PFSK-1 (cell line): ENCODE measurements at regions not wholly inside any gene's neighbourhood (a gene's known extent, or its start where the extent isn't known, plus 50 kb on each side); places are given as distances from the start of the nearest gene placed in this dataset.

Source experiments
- POLR2AphosphoS5 ChIP-seq: IDR thresholded peaks from 2 replicates; pipeline ENCODE4 v1.6.1; 2012; ENCODE audit warnings: low read depth, mild to moderate bottlenecking, control low read depth, low read length, moderate library complexity
- TAF1 ChIP-seq: IDR thresholded peaks from 2 replicates; pipeline ENCODE4 v1.6.1; 2012; ENCODE audit warnings: low read length, control low read depth, borderline replicate concordance; ENCODE audit not compliant: insufficient read depth
- TF ChIP-seq, protein P1 (sequence below), 2 experiments: IDR thresholded peaks; 2 replicates each; pipeline versions ENCODE4 v1.6.1 to v1.8.0; 2011 to 2012; ENCODE audit warnings: low read depth in 2 of 2, low read length in 2 of 2, control low read depth in 1 of 2, inconsistent platforms in 1 of 2, mild to moderate bottlenecking in 1 of 2, moderate library complexity in 1 of 2; ENCODE audit not compliant: insufficient read depth in 1 of 2

DNA sequence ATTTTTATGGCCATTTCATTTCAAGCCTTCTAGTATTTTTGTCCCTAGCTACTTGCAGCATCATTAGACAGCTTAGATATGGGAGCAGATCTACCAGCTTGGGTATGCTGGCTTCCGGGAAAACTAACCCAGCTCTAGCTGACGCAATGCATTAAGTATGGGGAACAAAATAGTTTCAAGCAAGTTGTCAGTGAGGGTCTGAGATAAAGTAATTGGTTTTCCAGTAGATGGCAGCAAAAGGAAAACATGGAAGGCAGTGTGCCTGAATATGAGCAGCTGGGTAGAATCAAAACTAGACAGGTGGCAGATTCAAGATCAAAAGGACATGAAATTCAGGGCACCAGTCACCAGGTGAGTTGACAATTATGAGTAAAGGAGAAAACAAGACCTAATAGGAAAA, 340.9 kb upstream of the CTSO start:
- TF ChIP-seq TAF1, result no peak
- TF ChIP-seq POLR2AphosphoS5, result no peak
- TF ChIP-seq, protein P1, sequence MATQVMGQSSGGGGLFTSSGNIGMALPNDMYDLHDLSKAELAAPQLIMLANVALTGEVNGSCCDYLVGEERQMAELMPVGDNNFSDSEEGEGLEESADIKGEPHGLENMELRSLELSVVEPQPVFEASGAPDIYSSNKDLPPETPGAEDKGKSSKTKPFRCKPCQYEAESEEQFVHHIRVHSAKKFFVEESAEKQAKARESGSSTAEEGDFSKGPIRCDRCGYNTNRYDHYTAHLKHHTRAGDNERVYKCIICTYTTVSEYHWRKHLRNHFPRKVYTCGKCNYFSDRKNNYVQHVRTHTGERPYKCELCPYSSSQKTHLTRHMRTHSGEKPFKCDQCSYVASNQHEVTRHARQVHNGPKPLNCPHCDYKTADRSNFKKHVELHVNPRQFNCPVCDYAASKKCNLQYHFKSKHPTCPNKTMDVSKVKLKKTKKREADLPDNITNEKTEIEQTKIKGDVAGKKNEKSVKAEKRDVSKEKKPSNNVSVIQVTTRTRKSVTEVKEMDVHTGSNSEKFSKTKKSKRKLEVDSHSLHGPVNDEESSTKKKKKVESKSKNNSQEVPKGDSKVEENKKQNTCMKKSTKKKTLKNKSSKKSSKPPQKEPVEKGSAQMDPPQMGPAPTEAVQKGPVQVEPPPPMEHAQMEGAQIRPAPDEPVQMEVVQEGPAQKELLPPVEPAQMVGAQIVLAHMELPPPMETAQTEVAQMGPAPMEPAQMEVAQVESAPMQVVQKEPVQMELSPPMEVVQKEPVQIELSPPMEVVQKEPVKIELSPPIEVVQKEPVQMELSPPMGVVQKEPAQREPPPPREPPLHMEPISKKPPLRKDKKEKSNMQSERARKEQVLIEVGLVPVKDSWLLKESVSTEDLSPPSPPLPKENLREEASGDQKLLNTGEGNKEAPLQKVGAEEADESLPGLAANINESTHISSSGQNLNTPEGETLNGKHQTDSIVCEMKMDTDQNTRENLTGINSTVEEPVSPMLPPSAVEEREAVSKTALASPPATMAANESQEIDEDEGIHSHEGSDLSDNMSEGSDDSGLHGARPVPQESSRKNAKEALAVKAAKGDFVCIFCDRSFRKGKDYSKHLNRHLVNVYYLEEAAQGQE (IDR thresholded peaks at IDR 0.05; ENCODE audit: insufficient read depth in 1 of 2, low read depth in 2 of 2, low read length in 2 of 2), result no peak
